IMR-90 (cell line): ENCODE measurements at regions not wholly inside any gene's neighbourhood (a gene's known extent, or its start where the extent isn't known, plus 50 kb on each side); places are given as distances from the start of the nearest gene placed in this dataset.

Source experiments
- ATAC-seq: fragments of 200-7000 bp; cut with Tn5 transposase; 2 replicates; pipeline ENCODE4 v1.9.1; 2020; ENCODE audit warnings: low read depth, mild to moderate bottlenecking, moderate library complexity
- BruUV-seq: library from RNA; stranded (reverse); fragments of 400-500 nt; replicated peaks from 2 replicates; lab custom pipeline; 2021; lab: Mats Ljungman, UMichigan
- CTCF ChIA-PET: fragments of 300-600 bp; formaldehyde crosslinking; extraction: SDS; loops from one replicate; lab custom pipeline; 2021; ENCODE audit warnings: antibody characterized with exemption; lab: Yijun Ruan, JAX
- POLR2A ChIA-PET: fragments of 300-600 bp; sonication (Branson Sonifier 250); formaldehyde crosslinking; loops from one replicate; lab custom pipeline; 2022; ENCODE audit warnings: antibody characterized with exemption; ENCODE audit not compliant: unreplicated experiment; lab: Charles Lee
- DNase-seq: peaks from one replicate; pipeline ENCODE4 v3.0.0; 2013
- H2AFZ ChIP-seq: replicated peaks from 2 replicates; pipeline ENCODE3; 2013; ENCODE audit warnings: low read length, mild to moderate bottlenecking; ENCODE audit not compliant: poor library complexity
- H2AK5ac ChIP-seq: 2 replicates; pipeline ENCODE4 v1.6.1; 2013; ENCODE audit warnings: low read depth, low read length, inconsistent platforms
- H2AK9ac ChIP-seq: replicated peaks from 2 replicates; pipeline ENCODE3; 2013; ENCODE audit warnings: mild to moderate bottlenecking, low read depth, low read length, moderate library complexity; ENCODE audit not compliant: poor library complexity
- H2BK120ac ChIP-seq: 2 replicates; pipeline ENCODE4 v1.6.1; 2013; ENCODE audit warnings: low read depth, low read length, inconsistent platforms
- H2BK15ac ChIP-seq: 3 replicates; pipeline ENCODE4 v1.6.1; 2013; ENCODE audit warnings: low read depth, low read length, inconsistent platforms
- H2BK20ac ChIP-seq: 2 replicates; pipeline ENCODE4 v1.6.1; 2013; ENCODE audit warnings: low read depth, mild to moderate bottlenecking, inconsistent platforms, low read length, moderate library complexity
- H2BK5ac ChIP-seq: 2 replicates; pipeline ENCODE4 v1.6.1; 2013; ENCODE audit warnings: mild to moderate bottlenecking, low read depth, low read length, inconsistent platforms; ENCODE audit not compliant: poor library complexity, severe bottlenecking
- H3K14ac ChIP-seq: replicated peaks from 2 replicates; pipeline ENCODE4 v1.6.1; 2013; ENCODE audit warnings: low read depth, low read length, inconsistent platforms
- H3K18ac ChIP-seq: 2 replicates; pipeline ENCODE4 v1.6.1; 2013; ENCODE audit warnings: low read depth, low read length, control low read depth
- H3K23ac ChIP-seq: 2 replicates; pipeline ENCODE4 v1.6.1; 2013; ENCODE audit warnings: low read depth, low read length, inconsistent platforms
- H3K27ac ChIP-seq: 2 replicates; pipeline ENCODE4 v1.5.1; 2013; ENCODE audit warnings: mild to moderate bottlenecking, control low read depth, low read length; ENCODE audit not compliant: insufficient read depth
- H3K27me3 ChIP-seq: 2 replicates; pipeline ENCODE4 v1.6.1; 2013; ENCODE audit warnings: low read length; ENCODE audit not compliant: control insufficient read depth, insufficient read depth
- H3K36me3 ChIP-seq: 2 replicates; pipeline ENCODE4 v1.6.1; 2013; ENCODE audit warnings: low read length, mixed read lengths; ENCODE audit not compliant: control insufficient read depth, insufficient read depth
- H3K4ac ChIP-seq: 2 replicates; pipeline ENCODE4 v1.6.1; 2013; ENCODE audit warnings: low read depth, low read length, inconsistent platforms
- H3K4me1 ChIP-seq: 2 replicates; pipeline ENCODE4 v1.6.1; 2013; ENCODE audit warnings: low read length, mixed read lengths; ENCODE audit not compliant: control insufficient read depth, insufficient read depth
- H3K4me2 ChIP-seq: 2 replicates; pipeline ENCODE4 v1.6.1; 2013; ENCODE audit warnings: low read depth, mild to moderate bottlenecking, control low read depth, low read length, moderate library complexity
- H3K4me3 ChIP-seq: 2 replicates; pipeline ENCODE4 v1.5.1; 2013; ENCODE audit warnings: low read depth, mild to moderate bottlenecking, control low read depth, low read length, moderate library complexity; ENCODE audit not compliant: insufficient read depth
- H3K56ac ChIP-seq: 2 replicates; pipeline ENCODE4 v1.6.1; 2013; ENCODE audit warnings: low read length, inconsistent platforms; ENCODE audit not compliant: insufficient read depth; ENCODE audit errors: extremely low read depth
- H3K79me1 ChIP-seq, 2 experiments: 2 replicates each; pipeline ENCODE4 v1.6.1; 2013; ENCODE audit warnings: low read length in 2 of 2, inconsistent platforms in 1 of 2, low read depth in 1 of 2
- H3K9ac ChIP-seq: 2 replicates; pipeline ENCODE4 v1.6.1; 2013; ENCODE audit warnings: low read depth, low read length, control low read depth
- H3K9me1 ChIP-seq: 2 replicates; pipeline ENCODE4 v1.6.1; 2013; ENCODE audit warnings: low read length, inconsistent platforms; ENCODE audit not compliant: insufficient read depth
- H3K9me3 ChIP-seq: 2 replicates; pipeline ENCODE4 v1.6.1; 2013; ENCODE audit warnings: low read length; ENCODE audit not compliant: control insufficient read depth, insufficient read depth
- H4K20me1 ChIP-seq: 2 replicates; pipeline ENCODE4 v1.6.1; 2013; ENCODE audit warnings: low read length, inconsistent platforms; ENCODE audit not compliant: insufficient read depth
- H4K5ac ChIP-seq: 2 replicates; pipeline ENCODE4 v1.6.1; 2013; ENCODE audit warnings: mild to moderate bottlenecking, low read depth, low read length, control low read depth
- H4K8ac ChIP-seq, 2 experiments: 2 replicates each; pipeline ENCODE4 v1.6.1; 2013; ENCODE audit warnings: low read depth in 2 of 2, low read length in 2 of 2, control low read depth in 1 of 2, inconsistent platforms in 1 of 2
- H4K91ac ChIP-seq: 2 replicates; pipeline ENCODE4 v1.6.1; 2013; ENCODE audit warnings: low read depth, low read length, inconsistent platforms; ENCODE audit not compliant: insufficient read depth
- CHD1 ChIP-seq: IDR thresholded peaks from 2 replicates; pipeline ENCODE4 v1.6.1; 2012; ENCODE audit warnings: low read depth, low read length, improper control_type of control experiment
- MAZ ChIP-seq: IDR thresholded peaks from 2 replicates; pipeline ENCODE4 v1.6.1; 2012; ENCODE audit warnings: low read depth, mild to moderate bottlenecking, low read length, improper control_type of control experiment, moderate library complexity, borderline replicate concordance
- POLR2A ChIP-seq: IDR thresholded peaks from 2 replicates; pipeline ENCODE4 v1.6.1; 2012; ENCODE audit warnings: mild to moderate bottlenecking, low read depth, low read length
- RFX5 ChIP-seq: IDR thresholded peaks from 2 replicates; pipeline ENCODE4 v1.8.0; 2012; ENCODE audit warnings: low read depth, mild to moderate bottlenecking, low read length, moderate library complexity
- WGBS, 2 experiments: methylation state at CpG; one replicate each; pipeline versions ENCODE4 v1.1.5 to v1.1.7; 2013; ENCODE audit warnings: missing lambda C conversion rate in 2 of 2; ENCODE audit not compliant: insufficient read length in 1 of 2; ENCODE audit errors: extremely low coverage in 2 of 2; 5-methylcytosine and 5-hydroxymethylcytosine counted together
- dilution Hi-C: fragments of 300-500 bp; cut with HindIII; formaldehyde crosslinking; loops from one replicate; pipeline ENCODE4 v1.14.3; 2018; ENCODE audit warnings: low sequenced_read_pairs; ENCODE audit not compliant: unreplicated experiment
- in situ Hi-C: fragments of 300-500 bp; cut with MboI; formaldehyde crosslinking; loops from 3 replicates; pipeline ENCODE4 v1.14.3; 2019; ENCODE audit warnings: low sequenced_read_pairs, inconsistent platforms, mixed read lengths
- intact Hi-C: fragments of 100-400 bp; cut with micrococcal nuclease; formaldehyde crosslinking; loops from 2 replicates; pipeline ENCODE4 v1.10.0; 2022
- TF ChIP-seq, protein P1 (sequence below): conservative IDR thresholded peaks from 2 replicates; pipeline ENCODE4 v1.5.1; 2012; ENCODE audit warnings: mild to moderate bottlenecking, low read depth, low read length, improper control_type of control experiment
- TF ChIP-seq, protein P2 (sequence below): fragments of 150-350 bp; IDR thresholded peaks from 2 replicates; pipeline ENCODE4 v1.6.1; 2017; ENCODE audit warnings: mild to moderate bottlenecking, antibody characterized with exemption, low read length, low read depth

DNA sequence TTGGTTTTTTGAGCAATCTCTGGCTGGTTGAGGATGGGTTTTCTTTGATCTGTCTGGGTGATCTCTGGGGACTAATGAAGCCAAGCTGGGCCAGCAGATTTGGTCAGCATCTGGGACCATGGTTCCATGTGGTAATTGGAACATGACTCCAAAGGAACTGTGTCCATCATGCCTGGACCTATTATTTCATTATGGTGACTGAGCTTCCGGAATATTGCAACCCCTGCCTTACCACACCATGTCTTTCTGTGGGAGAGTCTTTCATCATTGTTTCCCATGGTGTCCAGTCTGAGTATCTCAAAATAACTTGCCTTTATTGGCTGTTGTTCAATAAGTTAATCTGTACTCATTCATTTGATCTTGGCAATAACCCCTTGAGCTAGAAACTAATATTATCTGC, 624.9 kb upstream of the TBX3 start:
- no peak overlapping the region for H3K18ac ChIP-seq
- H4K5ac ChIP-seq: no peak overlapping the region
- H3K14ac ChIP-seq: no peak overlapping the region
- no peak overlapping the region for H4K91ac ChIP-seq
- H4K8ac ChIP-seq: no peak overlapping the region
- dilution Hi-C loops (no loop called here), in situ Hi-C loops (no loop called here), intact Hi-C loops (no loop called here)
- H2BK20ac ChIP-seq: no peak overlapping the region
- no peak overlapping the region for H3K27ac ChIP-seq
- H2AK9ac ChIP-seq: no peak overlapping the region
- TF ChIP-seq, protein P1, sequence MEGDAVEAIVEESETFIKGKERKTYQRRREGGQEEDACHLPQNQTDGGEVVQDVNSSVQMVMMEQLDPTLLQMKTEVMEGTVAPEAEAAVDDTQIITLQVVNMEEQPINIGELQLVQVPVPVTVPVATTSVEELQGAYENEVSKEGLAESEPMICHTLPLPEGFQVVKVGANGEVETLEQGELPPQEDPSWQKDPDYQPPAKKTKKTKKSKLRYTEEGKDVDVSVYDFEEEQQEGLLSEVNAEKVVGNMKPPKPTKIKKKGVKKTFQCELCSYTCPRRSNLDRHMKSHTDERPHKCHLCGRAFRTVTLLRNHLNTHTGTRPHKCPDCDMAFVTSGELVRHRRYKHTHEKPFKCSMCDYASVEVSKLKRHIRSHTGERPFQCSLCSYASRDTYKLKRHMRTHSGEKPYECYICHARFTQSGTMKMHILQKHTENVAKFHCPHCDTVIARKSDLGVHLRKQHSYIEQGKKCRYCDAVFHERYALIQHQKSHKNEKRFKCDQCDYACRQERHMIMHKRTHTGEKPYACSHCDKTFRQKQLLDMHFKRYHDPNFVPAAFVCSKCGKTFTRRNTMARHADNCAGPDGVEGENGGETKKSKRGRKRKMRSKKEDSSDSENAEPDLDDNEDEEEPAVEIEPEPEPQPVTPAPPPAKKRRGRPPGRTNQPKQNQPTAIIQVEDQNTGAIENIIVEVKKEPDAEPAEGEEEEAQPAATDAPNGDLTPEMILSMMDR: no peak
- TF ChIP-seq POLR2A (no peak), RFX5 (no peak), CHD1 (no peak), MAZ (no peak)
- TF ChIP-seq, protein P2, sequence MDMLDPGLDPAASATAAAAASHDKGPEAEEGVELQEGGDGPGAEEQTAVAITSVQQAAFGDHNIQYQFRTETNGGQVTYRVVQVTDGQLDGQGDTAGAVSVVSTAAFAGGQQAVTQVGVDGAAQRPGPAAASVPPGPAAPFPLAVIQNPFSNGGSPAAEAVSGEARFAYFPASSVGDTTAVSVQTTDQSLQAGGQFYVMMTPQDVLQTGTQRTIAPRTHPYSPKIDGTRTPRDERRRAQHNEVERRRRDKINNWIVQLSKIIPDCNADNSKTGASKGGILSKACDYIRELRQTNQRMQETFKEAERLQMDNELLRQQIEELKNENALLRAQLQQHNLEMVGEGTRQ: no peak
- H2AK5ac ChIP-seq: no peak overlapping the region
- H3K23ac ChIP-seq: no peak overlapping the region
- no peak overlapping the region for H3K56ac ChIP-seq
- no peak overlapping the region for H2AFZ ChIP-seq
- BruUV-seq: no TSS peak
- no peaks in the 10 kb centered on the region for H3K36me3 ChIP-seq
- H3K9me1 ChIP-seq: peaks cover 4% of the 10 kb centered on the region
- no peaks in the 10 kb centered on the region for H3K79me1 ChIP-seq
- no peak overlapping the region for H2BK120ac ChIP-seq
- no peaks in the 10 kb centered on the region for H3K9me3 ChIP-seq
- no peak for DNase-seq
- POLR2A ChIA-PET: no interaction called here
- no peak overlapping the region for H2BK15ac ChIP-seq
- peaks cover 3% of the 10 kb centered on the region for H3K4me1 ChIP-seq
- H4K20me1 ChIP-seq: no peaks in the 10 kb centered on the region
- no peak overlapping the region for H2BK5ac ChIP-seq
- H3K4me3 ChIP-seq: no peak overlapping the region
- H3K27me3 ChIP-seq: no peaks in the 10 kb centered on the region
- H3K9ac ChIP-seq: no peak overlapping the region
- CTCF ChIA-PET: interaction anchor here (1.0 kb wide), 1 partner anchor 9 kb away, joined by 4 read pairs; no protein-coding TSS in a partner anchor
- no peak overlapping the region for H3K4ac ChIP-seq
- no peak overlapping the region for H3K4me2 ChIP-seq
- ATAC-seq: no peak
- WGBS, 2 experiments: no CpG with 5 or more reads among the region's 1 CpG
